ENCODE measurements at regions not wholly inside any gene's neighbourhood (a gene's known extent, or its start where the extent isn't known, plus 50 kb on each side); places are given as distances from the start of the nearest gene placed in this dataset.
A peak's percentile ranks its signal among the peaks of the same experiment; 100 is the strongest.

- no peak for DNase-seq
Observed at GRCh38 chr4:163958751-163959150, 464.3 kb downstream of the TMA16 start.

- DNase-seq: no peak
Observed at GRCh38 chr4:163959932-163960331, 465.4 kb downstream of the TMA16 start.

GRCh38 chr4:163966612-163967011 is 472.1 kb downstream of the TMA16 start:
- no peak for DNase-seq

- DNase-seq: no peak
Observed at GRCh38 chr4:163967263-163967662, 472.8 kb downstream of the TMA16 start.

GRCh38 chr4:163967710-163968109 is 473.2 kb downstream of the TMA16 start:
- DNase-seq: no peak

- no peak for DNase-seq
Observed at GRCh38 chr4:163969291-163969690, 474.8 kb downstream of the TMA16 start.

- no peak for DNase-seq
Observed at GRCh38 chr4:163976588-163976987, 482.1 kb downstream of the TMA16 start.

GRCh38 chr4:163988391-163988790 is 493.9 kb downstream of the TMA16 start:
- DNase-seq: no peak

GRCh38 chr4:163988865-163989264 is 494.4 kb downstream of the TMA16 start:
- peak in 13 of 56 donors; percentile 4 to 40 (median 12) for DNase-seq

- no peak for DNase-seq
Observed at GRCh38 chr4:163991298-163991865, 496.9 kb downstream of the TMA16 start.

- no peak for DNase-seq
Observed at GRCh38 chr4:164009435-164009834, 514.9 kb downstream of the TMA16 start.

GRCh38 chr4:164011791-164012190 is 517.3 kb downstream of the TMA16 start:
- no peak for DNase-seq

- DNase-seq: peak in 4 of 56 donors; percentile 1 to 26 (median 12)
Observed at GRCh38 chr4:164012396-164013027, 518.0 kb downstream of the TMA16 start.

- DNase-seq: no peak
Observed at GRCh38 chr4:164021947-164022346, 527.5 kb downstream of the TMA16 start.

GRCh38 chr4:164023214-164023613 is 528.7 kb downstream of the TMA16 start:
- DNase-seq: no peak

- DNase-seq: no peak
Observed at GRCh38 chr4:164027805-164028204, 533.3 kb downstream of the TMA16 start.

GRCh38 chr4:164039482-164039881 is 545.0 kb downstream of the TMA16 start:
- DNase-seq: no peak

- no peak for DNase-seq
Observed at GRCh38 chr4:164056426-164057142, 562.1 kb downstream of the TMA16 start.

- DNase-seq: no peak
Observed at GRCh38 chr4:164058776-164059445, 564.4 kb downstream of the TMA16 start.

- DNase-seq: no peak
Observed at GRCh38 chr4:164060456-164060855, 566.0 kb downstream of the TMA16 start.

GRCh38 chr4:164068392-164068791 is 573.9 kb downstream of the TMA16 start:
- DNase-seq: no peak

GRCh38 chr4:164070625-164071024 is 576.1 kb downstream of the TMA16 start:
- DNase-seq: no peak
